HCT116 (cell line): ENCODE measurements at regions not wholly inside any gene's neighbourhood (a gene's known extent, or its start where the extent isn't known, plus 50 kb on each side); places are given as distances from the start of the nearest gene placed in this dataset.

Experiments used
- ATAC-seq: fragments of 200-7000 bp; cut with Tn5 transposase; 2 replicates; pipeline ENCODE4 v1.9.1; 2020; ENCODE audit warnings: mild to moderate bottlenecking, moderate library complexity
- BruUV-seq: library from RNA; stranded (reverse); fragments of 400-500 nt; replicated peaks from 2 replicates; lab custom pipeline; 2021; lab: Mats Ljungman, UMichigan
- CTCF ChIA-PET: fragments of 300-600 bp; sonication (Branson Sonifier 250); formaldehyde crosslinking; loops from one replicate; lab custom pipeline; 2021; ENCODE audit warnings: antibody characterized with exemption; lab: Charles Lee
- POLR2A ChIA-PET: fragments of 300-600, 350-600 bp; sonication (Branson Sonifier 250); formaldehyde crosslinking; loops from one replicate; lab custom pipeline; 2021; ENCODE audit warnings: antibody characterized with exemption; lab: Charles Lee
- RAD21 ChIA-PET, 2 experiments: fragments of 300-600 bp; sonication (Branson Sonifier 250); formaldehyde crosslinking; loops; one replicate each; lab custom pipeline; 2023; ENCODE audit warnings: low total read pairs in 2 of 2; ENCODE audit not compliant: uncharacterized antibody in 2 of 2, unreplicated experiment in 2 of 2, low non-redundant PET in 1 of 2; lab: Charles Lee
- DNase-seq: peaks from one replicate; pipeline ENCODE4 v3.0.0-alpha.2; 2010; ENCODE audit warnings: low read depth, low spot score
- H2AFZ ChIP-seq: fragments of 200-600 bp; shearing (Covaris generic), sonication (generic); 2 replicates; pipeline ENCODE4 v1.6.1; 2017; ENCODE audit warnings: low read depth, mixed run types, mixed read lengths, antibody characterized with exemption, low read length; ENCODE audit not compliant: poor library complexity, severe bottlenecking
- H3K27ac ChIP-seq: 2 replicates; pipeline ENCODE4 v1.5.1; 2012; ENCODE audit warnings: low read depth, low read length
- H3K27me3 ChIP-seq: fragments of 200-600 bp; sonication (generic); 2 replicates; pipeline ENCODE4 v1.6.1; 2016; ENCODE audit warnings: mixed run types, low read length, mixed read lengths; ENCODE audit not compliant: insufficient read depth
- H3K36me3 ChIP-seq, 2 experiments: fragments of 200-500 bp in 1 of 2; fragments of 200-600 bp in 1 of 2; sonication (Bioruptor generic) in 1 of 2; sonication (generic) in 1 of 2; 2 replicates each; pipeline versions ENCODE4 v1.5.1 to v1.6.1; 2014 to 2016; ENCODE audit warnings: low read length in 2 of 2, inconsistent platforms in 1 of 2, mixed read lengths in 1 of 2, mixed run types in 1 of 2; ENCODE audit not compliant: insufficient read depth in 2 of 2, control insufficient read depth in 1 of 2
- H3K4me1 ChIP-seq, 2 experiments: fragments of 200-600 bp in 1 of 2; sonication (generic) in 1 of 2; 2 replicates each; pipeline versions ENCODE4 v1.5.1 to v1.6.1; 2012 to 2017; ENCODE audit warnings: low read length in 2 of 2, inconsistent platforms in 1 of 2, mild to moderate bottlenecking in 1 of 2, mixed read lengths in 1 of 2, mixed run types in 1 of 2, moderate library complexity in 1 of 2; ENCODE audit not compliant: insufficient read depth in 2 of 2, control insufficient read depth in 1 of 2
- H3K4me2 ChIP-seq: fragments of 200-600 bp; sonication (generic); 2 replicates; pipeline ENCODE4 v1.6.1; 2017; ENCODE audit warnings: mixed run types, low read length, mixed read lengths
- H3K4me3 ChIP-seq, 2 experiments: fragments of 200-600 bp in 1 of 2; sonication (generic) in 1 of 2; replicated peaks in 1 of 2; 2 replicates each; pipeline ENCODE4 v1.5.1; 2011 to 2016; ENCODE audit warnings: low read length in 2 of 2, control low read depth in 1 of 2, low read depth in 1 of 2, mild to moderate bottlenecking in 1 of 2, mixed read lengths in 1 of 2, mixed run types in 1 of 2
- H3K79me2 ChIP-seq: fragments of 200-600 bp; sonication (generic); 2 replicates; pipeline ENCODE4 v1.6.1; 2017; ENCODE audit warnings: mild to moderate bottlenecking, mixed run types, low read length, moderate library complexity, mixed read lengths; ENCODE audit not compliant: insufficient read depth
- H3K9ac ChIP-seq: fragments of 200-600 bp; sonication (generic); 2 replicates; pipeline ENCODE4 v1.6.1; 2016; ENCODE audit warnings: low read length, mixed read lengths
- H3K9me2 ChIP-seq: fragments of 200-600 bp; sonication (generic), shearing (Covaris generic); 2 replicates; pipeline ENCODE4 v1.6.1; 2017; ENCODE audit warnings: mixed run types, mild to moderate bottlenecking, moderate library complexity; ENCODE audit not compliant: insufficient read depth
- H3K9me3 ChIP-seq, 2 experiments: fragments of 200-500 bp in 1 of 2; fragments of 200-600 bp in 1 of 2; sonication (Bioruptor generic) in 1 of 2; sonication (generic) in 1 of 2; 2 replicates each; pipeline ENCODE4 v1.6.1; 2014 to 2017; ENCODE audit warnings: low read length in 2 of 2, mixed read lengths in 2 of 2, inconsistent platforms in 1 of 2, low read depth in 1 of 2, mild to moderate bottlenecking in 1 of 2, mixed run types in 1 of 2, moderate library complexity in 1 of 2; ENCODE audit not compliant: control insufficient read depth in 1 of 2, insufficient read depth in 1 of 2
- H4K20me1 ChIP-seq: fragments of 200-600 bp; sonication (generic), shearing (Covaris generic); 2 replicates; pipeline ENCODE4 v1.6.1; 2017; ENCODE audit warnings: mixed run types, mild to moderate bottlenecking, moderate library complexity; ENCODE audit not compliant: insufficient read depth
- CBX3 ChIP-seq: IDR thresholded peaks from 2 replicates; pipeline ENCODE4 v1.6.1; 2012; ENCODE audit warnings: low read depth
- CEBPB ChIP-seq: IDR thresholded peaks from 2 replicates; pipeline ENCODE4 v1.6.1; 2012; ENCODE audit warnings: low read depth
- EGR1 ChIP-seq: IDR thresholded peaks from 2 replicates; pipeline ENCODE4 v1.6.1; 2012; ENCODE audit warnings: low read depth
- ELF1 ChIP-seq: IDR thresholded peaks from 2 replicates; pipeline ENCODE4 v1.6.1; 2012; ENCODE audit warnings: low read depth, borderline replicate concordance
- EZH2 ChIP-seq: fragments of 200-600 bp; sonication (generic); IDR thresholded peaks from 2 replicates; pipeline ENCODE4 v1.6.1; 2017; ENCODE audit warnings: antibody characterized with exemption, mixed run types
- FOSL1 ChIP-seq: IDR thresholded peaks from 2 replicates; pipeline ENCODE4 v1.6.1; 2012; ENCODE audit warnings: low read depth
- JUND ChIP-seq: IDR thresholded peaks from 2 replicates; pipeline ENCODE4 v1.6.1; 2012
- MAX ChIP-seq: IDR thresholded peaks from 2 replicates; pipeline ENCODE4 v1.6.1; 2012
- POLR2A ChIP-seq: IDR thresholded peaks from 2 replicates; pipeline ENCODE4 v1.7.0; 2011; ENCODE audit warnings: borderline replicate concordance; ENCODE audit not compliant: insufficient read depth, insufficient read length; ENCODE audit errors: extremely low read depth
- POLR2AphosphoS5 ChIP-seq: IDR thresholded peaks from 2 replicates; pipeline ENCODE4 v1.6.1; 2011; ENCODE audit warnings: mild to moderate bottlenecking, low read depth, low read length, moderate library complexity
- REST ChIP-seq: IDR thresholded peaks from 2 replicates; pipeline ENCODE4 v1.6.1; 2012; ENCODE audit warnings: low read depth
- SP1 ChIP-seq: IDR thresholded peaks from 2 replicates; pipeline ENCODE4 v1.6.1; 2012; ENCODE audit warnings: low read depth
- SRF ChIP-seq: IDR thresholded peaks from 2 replicates; pipeline ENCODE4 v1.6.1; 2012; ENCODE audit warnings: low read depth
- TCF7L2 ChIP-seq: IDR thresholded peaks from 2 replicates; pipeline ENCODE4 v1.7.0; 2011; ENCODE audit warnings: borderline replicate concordance, inconsistent platforms; ENCODE audit not compliant: insufficient read depth, insufficient read length; ENCODE audit errors: extremely low read depth
- YY1 ChIP-seq: IDR thresholded peaks from 2 replicates; pipeline ENCODE4 v1.6.1; 2011; ENCODE audit warnings: low read length, low read depth, moderate library complexity, mild to moderate bottlenecking; ENCODE audit not compliant: insufficient replicate concordance; ENCODE audit errors: extremely low read depth
- ZBTB33 ChIP-seq: IDR thresholded peaks from 2 replicates; pipeline ENCODE4 v1.6.1; 2011; ENCODE audit warnings: mild to moderate bottlenecking, low read length, moderate library complexity; ENCODE audit not compliant: insufficient replicate concordance; ENCODE audit errors: extremely low read depth
- ZFX ChIP-seq: fragments of 450-650 bp; IDR thresholded peaks from 2 replicates; pipeline ENCODE4 v1.6.1; 2017
- ZNF274 ChIP-seq: fragments of 200-500 bp; sonication (Bioruptor generic); IDR thresholded peaks from 2 replicates; pipeline ENCODE4 v1.6.1; 2014; ENCODE audit warnings: mild to moderate bottlenecking, low read depth, low read length, inconsistent platforms
- intact Hi-C: fragments of 100-400 bp; cut with micrococcal nuclease; formaldehyde crosslinking; loops from 2 replicates; pipeline ENCODE4 v1.10.0; 2022

GRCh38 chr1:239985044-239985443 is 106.6 kb upstream of the FMN2 start:
- Histone ChIP-seq H3K27me3 (no peaks in the 10 kb centered on the region), H3K4me3 (no peak overlapping the region), H3K4me1 (no peaks in the 10 kb centered on the region), H3K27ac (no peak overlapping the region), H3K79me2 (no peaks in the 10 kb centered on the region), H3K4me2 (no peak overlapping the region), H3K36me3 (no peaks in the 10 kb centered on the region), H4K20me1 (no peaks in the 10 kb centered on the region), H3K9ac (no peak overlapping the region), H2AFZ (no peak overlapping the region), H3K9me3 (peaks cover 0 to 8% of the 10 kb centered on the region in 2 experiments; a peak in 1 of 4 replicates), H3K9me2 (no peaks in the 10 kb centered on the region)
- ChIA-PET POLR2A (no interaction called here), CTCF (no interaction called here), RAD21 (no interaction called here)
- no peak for TF ChIP-seq REST
- no peak for TF ChIP-seq POLR2AphosphoS5
- no peak for TF ChIP-seq ZFX
- TF ChIP-seq CEBPB, result no peak
- no peak for TF ChIP-seq TCF7L2
- no peak for TF ChIP-seq ELF1
- no peak for TF ChIP-seq POLR2A
- no peak for TF ChIP-seq EGR1
- TF ChIP-seq JUND, result no peak
- TF ChIP-seq FOSL1, result no peak
- no peak for TF ChIP-seq ZNF274
- TF ChIP-seq MAX, result no peak
- TF ChIP-seq CBX3, result no peak
- no peak for TF ChIP-seq SP1
- no peak for TF ChIP-seq YY1
- no peak for TF ChIP-seq ZBTB33
- no peak for TF ChIP-seq EZH2
- no peak for TF ChIP-seq SRF
- intact Hi-C loops, result no loop called here
- BruUV-seq, result no TSS peak
- DNase-seq (no peak), ATAC-seq (no peak)
